IPS DF 19.7 (cell line): ENCODE measurements at regions not wholly inside any gene's neighbourhood (a gene's known extent, or its start where the extent isn't known, plus 50 kb on each side); places are given as distances from the start of the nearest gene placed in this dataset.
"Not testable (repeated sequence)": the region's sequence is repeated elsewhere in the genome, so short reads cannot be mapped to it uniquely, and the experiment has no call there.

Experiments
- DNase-seq: peaks from one replicate; pipeline ENCODE4 v3.0.0-alpha.2; 2013; ENCODE audit warnings: low read depth, low spot score

- no peak for DNase-seq
These were observed 106.4 kb downstream of the MINAR1 start for GRCh38 chr15:79538527-79538926.

GRCh38 chr15:79539401-79539800 lies 107.3 kb downstream of the MINAR1 start:
- no peak for DNase-seq

- no peak for DNase-seq
These were observed 108.4 kb downstream of the MINAR1 start for GRCh38 chr15:79540551-79540950.

- no peak for DNase-seq
These were observed 109.1 kb downstream of the MINAR1 start for GRCh38 chr15:79541196-79541595.

GRCh38 chr15:79543097-79543496 lies 111.0 kb downstream of the MINAR1 start:
- DNase-seq, result no peak

GRCh38 chr15:79549196-79549595 lies 117.1 kb downstream of the MINAR1 start:
- no peak for DNase-seq

- DNase-seq, result no peak
These were observed 128.2 kb downstream of the MINAR1 start for GRCh38 chr15:79560384-79560783.

- DNase-seq, result no peak
These were observed 129.8 kb downstream of the MINAR1 start for GRCh38 chr15:79561982-79562381.

- no peak for DNase-seq
These were observed 130.3 kb downstream of the MINAR1 start for GRCh38 chr15:79562403-79562815.

GRCh38 chr15:79562899-79563298 lies 130.8 kb downstream of the MINAR1 start:
- no peak for DNase-seq

- no peak for DNase-seq
These were observed 137.9 kb downstream of the MINAR1 start for GRCh38 chr15:79570004-79570403.

- no peak for DNase-seq
These were observed 140.7 kb downstream of the MINAR1 start for GRCh38 chr15:79572691-79573404.

GRCh38 chr15:79574431-79575273 lies 142.5 kb downstream of the MINAR1 start:
- DNase-seq, result not testable (repeated sequence)

GRCh38 chr15:79582650-79583049 lies 150.5 kb downstream of the MINAR1 start:
- DNase-seq, result no peak

- DNase-seq, result no peak
These were observed 160.0 kb downstream of the MINAR1 start for GRCh38 chr15:79592126-79592525.

GRCh38 chr15:79593119-79593869 lies 161.2 kb downstream of the MINAR1 start:
- no peak for DNase-seq

- DNase-seq, result no peak
These were observed 163.2 kb downstream of the MINAR1 start for GRCh38 chr15:79595306-79595705.

GRCh38 chr15:79595995-79596622 lies 164.0 kb downstream of the MINAR1 start:
- peak; percentile 77 for DNase-seq

GRCh38 chr15:79598639-79599038 lies 166.5 kb downstream of the MINAR1 start:
- no peak for DNase-seq

- DNase-seq, result no peak
These were observed 169.4 kb downstream of the MINAR1 start for GRCh38 chr15:79601405-79602086.

GRCh38 chr15:79602180-79602579 lies 170.0 kb downstream of the MINAR1 start:
- DNase-seq, result no peak
